ENCODE measurements at regions not wholly inside any gene's neighbourhood (a gene's known extent, or its start where the extent isn't known, plus 50 kb on each side); places are given as distances from the start of the nearest gene placed in this dataset.

GRCh38 chr5:167961731-167962130, 329.7 kb upstream of the WWC1 start:
- intact Hi-C loops (cut with micrococcal nuclease): no loop called here
- ATAC-seq (no peak), DNase-seq (no peak)
- H3K27me3 ChIP-seq (ENCODE audit: control insufficient read depth in 2 of 2, insufficient read depth in 2 of 2, low read length in 2 of 2): no peaks in the 10 kb centered on the region
- ChIA-PET POLR2A (no interaction called here), CTCF (no interaction called here)
- Mint-ChIP-seq H3K27me3 (peaks cover 0 to 15% (median 0%) of the 10 kb centered on the region in 5 donors), H3K4me1 (no peaks in the 10 kb centered on the region), H3K36me3 (no peaks in the 10 kb centered on the region), H3K27ac (no peak overlapping the region), H3K9me3 (peaks cover 3 to 35% (median 14%) of the 10 kb centered on the region in 11 donors), H3K4me3 (no peak overlapping the region)
- H3K9me3 ChIP-seq (ENCODE audit: control insufficient read depth in 2 of 3, low read length in 3 of 3): no peaks in the 10 kb centered on the region
- no peak overlapping the region for H3K27ac ChIP-seq (ENCODE audit: low read depth, low read length)
- H3K36me3 ChIP-seq (ENCODE audit: control insufficient read depth in 2 of 3, insufficient read depth in 3 of 3, low read length in 3 of 3): no peaks in the 10 kb centered on the region
- no peak overlapping the region for H3K4me3 ChIP-seq (ENCODE audit: low read length)
- no peaks in the 10 kb centered on the region for H3K4me1 ChIP-seq (ENCODE audit: control insufficient read depth in 2 of 2, insufficient read depth in 2 of 2, low read length in 2 of 2)

GRCh38 chr5:167964529-167964928, 326.9 kb upstream of the WWC1 start:
- DNase-seq (no peak), ATAC-seq (no peak)
- H3K36me3 Mint-ChIP-seq: no peaks in the 10 kb centered on the region
- no peak overlapping the region for H3K27ac ChIP-seq (ENCODE audit: low read depth, low read length)
- ChIA-PET POLR2A (no interaction called here), CTCF (no interaction called here)
- no peaks in the 10 kb centered on the region for H3K9me3 ChIP-seq (ENCODE audit: control insufficient read depth in 2 of 3, low read length in 3 of 3)
- intact Hi-C loops (cut with micrococcal nuclease): no loop called here
- peaks cover 0 to 13% (median 6%) of the 10 kb centered on the region in 11 donors for H3K9me3 Mint-ChIP-seq
- H3K4me3 ChIP-seq (ENCODE audit: low read length): no peak overlapping the region
- H3K27me3 Mint-ChIP-seq: peaks cover 0 to 15% (median 0%) of the 10 kb centered on the region in 5 donors
- H3K27me3 ChIP-seq (ENCODE audit: control insufficient read depth in 2 of 2, insufficient read depth in 2 of 2, low read length in 2 of 2): no peaks in the 10 kb centered on the region
- no peak overlapping the region for H3K27ac Mint-ChIP-seq
- no peak overlapping the region for H3K4me3 Mint-ChIP-seq
- peaks cover 0 to 2% (median 0%) of the 10 kb centered on the region in 7 donors for H3K4me1 Mint-ChIP-seq
- no peaks in the 10 kb centered on the region for H3K36me3 ChIP-seq (ENCODE audit: control insufficient read depth in 2 of 3, insufficient read depth in 3 of 3, low read length in 3 of 3)
- H3K4me1 ChIP-seq (ENCODE audit: control insufficient read depth in 2 of 2, insufficient read depth in 2 of 2, low read length in 2 of 2): no peaks in the 10 kb centered on the region

- Histone ChIP-seq H3K27me3 (ENCODE audit: control insufficient read depth in 2 of 2, insufficient read depth in 2 of 2, low read length in 2 of 2) (no peaks in the 10 kb centered on the region), H3K4me1 (ENCODE audit: control insufficient read depth in 2 of 2, insufficient read depth in 2 of 2, low read length in 2 of 2) (no peaks in the 10 kb centered on the region), H3K4me3 (ENCODE audit: low read length) (no peak overlapping the region), H3K36me3 (ENCODE audit: control insufficient read depth in 2 of 3, insufficient read depth in 3 of 3, low read length in 3 of 3) (no peaks in the 10 kb centered on the region), H3K9me3 (ENCODE audit: control insufficient read depth in 2 of 3, low read length in 3 of 3) (no peaks in the 10 kb centered on the region), H3K27ac (ENCODE audit: low read depth, low read length) (no peak overlapping the region)
- H3K27me3 Mint-ChIP-seq: peaks cover 0 to 15% (median 0%) of the 10 kb centered on the region in 5 donors
- no peak for ATAC-seq
- H3K9me3 Mint-ChIP-seq: peaks cover 0 to 13% (median 4%) of the 10 kb centered on the region in 11 donors
- H3K36me3 Mint-ChIP-seq: no peaks in the 10 kb centered on the region
- no peak overlapping the region for H3K27ac Mint-ChIP-seq
- peaks cover 0 to 2% (median 0%) of the 10 kb centered on the region in 7 donors for H3K4me1 Mint-ChIP-seq
- intact Hi-C loops (cut with micrococcal nuclease): no loop called here
- no peak overlapping the region for H3K4me3 Mint-ChIP-seq
- no peak for DNase-seq
- CTCF ChIA-PET: no interaction called here
- POLR2A ChIA-PET: no interaction called here
Measured at GRCh38 chr5:167965710-167966109, 325.7 kb upstream of the WWC1 start.

GRCh38 chr5:167966979-167967378, 324.5 kb upstream of the WWC1 start:
- peaks cover 0 to 2% (median 0%) of the 10 kb centered on the region in 7 donors for H3K4me1 Mint-ChIP-seq
- intact Hi-C loops (cut with micrococcal nuclease): no loop called here
- H3K27me3 Mint-ChIP-seq: peaks cover 0 to 9% (median 0%) of the 10 kb centered on the region in 5 donors
- no peaks in the 10 kb centered on the region for H3K9me3 ChIP-seq (ENCODE audit: control insufficient read depth in 2 of 3, low read length in 3 of 3)
- no peak overlapping the region for H3K27ac Mint-ChIP-seq
- no peaks in the 10 kb centered on the region for H3K36me3 ChIP-seq (ENCODE audit: control insufficient read depth in 2 of 3, insufficient read depth in 3 of 3, low read length in 3 of 3)
- no peak overlapping the region for H3K27ac ChIP-seq (ENCODE audit: low read depth, low read length)
- ATAC-seq (no peak), DNase-seq (no peak)
- ChIA-PET CTCF (no interaction called here), POLR2A (no interaction called here)
- H3K4me1 ChIP-seq (ENCODE audit: control insufficient read depth in 2 of 2, insufficient read depth in 2 of 2, low read length in 2 of 2): no peaks in the 10 kb centered on the region
- H3K36me3 Mint-ChIP-seq: no peaks in the 10 kb centered on the region
- H3K4me3 Mint-ChIP-seq: no peak overlapping the region
- no peaks in the 10 kb centered on the region for H3K27me3 ChIP-seq (ENCODE audit: control insufficient read depth in 2 of 2, insufficient read depth in 2 of 2, low read length in 2 of 2)
- no peak overlapping the region for H3K4me3 ChIP-seq (ENCODE audit: low read length)
- peaks cover 0 to 12% (median 4%) of the 10 kb centered on the region in 11 donors for H3K9me3 Mint-ChIP-seq

GRCh38 chr5:167967494-167968177, 323.8 kb upstream of the WWC1 start:
- no peak for DNase-seq
- H3K4me3 Mint-ChIP-seq: no peak overlapping the region
- H3K9me3 Mint-ChIP-seq: peaks cover 0 to 12% (median 4%) of the 10 kb centered on the region in 11 donors
- no peaks in the 10 kb centered on the region for H3K36me3 Mint-ChIP-seq
- no peak overlapping the region for H3K27ac Mint-ChIP-seq
- no peaks in the 10 kb centered on the region for H3K27me3 ChIP-seq (ENCODE audit: control insufficient read depth in 2 of 2, insufficient read depth in 2 of 2, low read length in 2 of 2)
- no peak for ATAC-seq
- H3K27me3 Mint-ChIP-seq: peaks cover 0 to 6% (median 0%) of the 10 kb centered on the region in 5 donors
- H3K4me1 ChIP-seq (ENCODE audit: control insufficient read depth in 2 of 2, insufficient read depth in 2 of 2, low read length in 2 of 2): no peaks in the 10 kb centered on the region
- ChIA-PET CTCF (no interaction called here), POLR2A (no interaction called here)
- H3K9me3 ChIP-seq (ENCODE audit: control insufficient read depth in 2 of 3, low read length in 3 of 3): no peaks in the 10 kb centered on the region
- H3K4me1 Mint-ChIP-seq: peaks cover 0 to 2% (median 0%) of the 10 kb centered on the region in 7 donors
- H3K27ac ChIP-seq (ENCODE audit: low read depth, low read length): no peak overlapping the region
- intact Hi-C loops (cut with micrococcal nuclease): no loop called here
- H3K4me3 ChIP-seq (ENCODE audit: low read length): no peak overlapping the region
- no peaks in the 10 kb centered on the region for H3K36me3 ChIP-seq (ENCODE audit: control insufficient read depth in 2 of 3, insufficient read depth in 3 of 3, low read length in 3 of 3)

- Mint-ChIP-seq H3K27me3 (peaks cover 0 to 15% (median 0%) of the 10 kb centered on the region in 5 donors), H3K4me1 (peaks cover 0 to 2% (median 0%) of the 10 kb centered on the region in 7 donors), H3K4me3 (no peak overlapping the region), H3K36me3 (no peaks in the 10 kb centered on the region), H3K27ac (no peak overlapping the region), H3K9me3 (peaks cover 0 to 18% (median 3%) of the 10 kb centered on the region in 11 donors)
- ATAC-seq: no peak
- H3K4me3 ChIP-seq (ENCODE audit: low read length): no peak overlapping the region
- intact Hi-C loops (cut with micrococcal nuclease): no loop called here
- H3K27ac ChIP-seq (ENCODE audit: low read depth, low read length): no peak overlapping the region
- H3K4me1 ChIP-seq (ENCODE audit: control insufficient read depth in 2 of 2, insufficient read depth in 2 of 2, low read length in 2 of 2): no peaks in the 10 kb centered on the region
- POLR2A ChIA-PET: no interaction called here
- no peak for DNase-seq
- H3K27me3 ChIP-seq (ENCODE audit: control insufficient read depth in 2 of 2, insufficient read depth in 2 of 2, low read length in 2 of 2): no peaks in the 10 kb centered on the region
- CTCF ChIA-PET: no interaction called here
- H3K9me3 ChIP-seq (ENCODE audit: control insufficient read depth in 2 of 3, low read length in 3 of 3): no peaks in the 10 kb centered on the region
- H3K36me3 ChIP-seq (ENCODE audit: control insufficient read depth in 2 of 3, insufficient read depth in 3 of 3, low read length in 3 of 3): no peaks in the 10 kb centered on the region
Measured at GRCh38 chr5:167968837-167969236, 322.6 kb upstream of the WWC1 start.

GRCh38 chr5:167969998-167970397, 321.4 kb upstream of the WWC1 start:
- intact Hi-C loops (cut with micrococcal nuclease): no loop called here
- no peaks in the 10 kb centered on the region for H3K4me1 ChIP-seq (ENCODE audit: control insufficient read depth in 2 of 2, insufficient read depth in 2 of 2, low read length in 2 of 2)
- Mint-ChIP-seq H3K4me3 (no peak overlapping the region), H3K36me3 (no peaks in the 10 kb centered on the region), H3K9me3 (peaks cover 0 to 12% (median 2%) of the 10 kb centered on the region in 11 donors), H3K27me3 (peaks cover 0 to 15% (median 0%) of the 10 kb centered on the region in 5 donors), H3K4me1 (peaks cover 0 to 2% (median 0%) of the 10 kb centered on the region in 7 donors), H3K27ac (no peak overlapping the region)
- DNase-seq (no peak), ATAC-seq (no peak)
- H3K4me3 ChIP-seq (ENCODE audit: low read length): no peak overlapping the region
- ChIA-PET POLR2A (no interaction called here), CTCF (no interaction called here)
- no peaks in the 10 kb centered on the region for H3K9me3 ChIP-seq (ENCODE audit: control insufficient read depth in 2 of 3, low read length in 3 of 3)
- no peaks in the 10 kb centered on the region for H3K36me3 ChIP-seq (ENCODE audit: control insufficient read depth in 2 of 3, insufficient read depth in 3 of 3, low read length in 3 of 3)
- H3K27ac ChIP-seq (ENCODE audit: low read depth, low read length): no peak overlapping the region
- H3K27me3 ChIP-seq (ENCODE audit: control insufficient read depth in 2 of 2, insufficient read depth in 2 of 2, low read length in 2 of 2): no peaks in the 10 kb centered on the region

All from naive thymus-derived CD4-positive, alpha-beta T cell (primary cell).